DMS153 treated with DMSO at 0.1 percent for 48 hours (cell line): ENCODE measurements at regions not wholly inside any gene's neighbourhood (a gene's known extent, or its start where the extent isn't known, plus 50 kb on each side); places are given as distances from the start of the nearest gene placed in this dataset.
"Not testable (repeated sequence)": the region's sequence is repeated elsewhere in the genome, so short reads cannot be mapped to it uniquely, and the experiment has no call there.

ENCODE experiments used
- DNase-seq: peaks from one replicate; lab custom pipeline; 2025; ENCODE audit not compliant: unreplicated experiment; lab: John Stamatoyannopoulos, UW

- no peak for DNase-seq
Observed at GRCh38 chr6:27747637-27748036, 164.6 kb downstream of the OR2B2 start.

- DNase-seq = not testable (repeated sequence)
Observed at GRCh38 chr6:27746860-27747259, 165.3 kb downstream of the OR2B2 start.

GRCh38 chr6:27743787-27744186, 168.4 kb downstream of the OR2B2 start:
- DNase-seq = no peak

GRCh38 chr6:27742833-27743573, 169.2 kb downstream of the OR2B2 start:
- no peak for DNase-seq

- not testable (repeated sequence) for DNase-seq
Observed at GRCh38 chr6:27739902-27740301, 172.3 kb downstream of the OR2B2 start.

- no peak for DNase-seq
Observed at GRCh38 chr6:27736686-27737085, 175.5 kb downstream of the OR2B2 start.

GRCh38 chr6:27728442-27728841, 183.8 kb downstream of the OR2B2 start:
- DNase-seq = no peak

GRCh38 chr6:27726619-27727023, 185.6 kb downstream of the OR2B2 start:
- DNase-seq = no peak

GRCh38 chr6:27720607-27721580, 191.3 kb downstream of the OR2B2 start:
- DNase-seq = no peak

- not testable (repeated sequence) for DNase-seq
Observed at GRCh38 chr6:27719039-27719438, 193.2 kb downstream of the OR2B2 start.

- DNase-seq = no peak
Observed at GRCh38 chr6:27706431-27706830, 205.8 kb downstream of the OR2B2 start.

- no peak for DNase-seq
Observed at GRCh38 chr6:27700337-27700736, 211.9 kb downstream of the OR2B2 start.

- DNase-seq = no peak
Observed at GRCh38 chr6:27694547-27694874, 217.7 kb downstream of the OR2B2 start.

GRCh38 chr6:27693766-27694546, 218.2 kb downstream of the OR2B2 start:
- peak; percentile 32 for DNase-seq

- DNase-seq = not testable (repeated sequence)
Observed at GRCh38 chr6:27692133-27692532, 219.2 kb upstream of the ZNF184 start.

- DNase-seq = peak; percentile 82
Observed at GRCh38 chr6:27688014-27688586, 215.2 kb upstream of the ZNF184 start.

GRCh38 chr6:27687154-27688013, 214.5 kb upstream of the ZNF184 start:
- DNase-seq = peak; percentile 67

- no peak for DNase-seq
Observed at GRCh38 chr6:27685279-27685678, 212.4 kb upstream of the ZNF184 start.

- peak; percentile 29 for DNase-seq
Observed at GRCh38 chr6:27684264-27685211, 211.6 kb upstream of the ZNF184 start.
